ENCODE measurements at regions not wholly inside any gene's neighbourhood (a gene's known extent, or its start where the extent isn't known, plus 50 kb on each side); places are given as distances from the start of the nearest gene placed in this dataset.
"Not testable (repeated sequence)": the region's sequence is repeated elsewhere in the genome, so short reads cannot be mapped to it uniquely, and the experiment has no call there.

DNA sequence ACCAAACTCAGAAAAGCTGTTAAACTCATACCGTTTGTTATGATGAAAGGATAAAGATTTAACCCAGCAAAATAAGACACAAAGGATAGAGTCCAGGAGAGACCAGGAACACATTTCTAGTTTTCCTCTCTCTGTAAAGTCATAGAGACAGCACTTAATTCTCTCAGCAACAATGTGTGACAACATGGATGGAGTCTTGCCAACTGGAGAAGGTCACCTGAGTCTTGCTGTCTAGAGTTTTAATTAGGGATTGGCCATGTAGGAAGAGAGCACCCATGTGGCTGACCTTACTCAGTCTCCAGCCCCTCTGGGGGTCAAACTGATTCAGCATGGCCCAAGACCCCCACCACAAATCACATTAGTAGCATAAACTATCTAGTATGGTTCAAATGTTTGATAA lies 151.0 kb upstream of the ATF7IP start (continued):
- no peak for TF ChIP-seq EZH2 (IDR thresholded peaks at IDR 0.05; ENCODE audit: low read depth, unreplicated experiment)

DNA sequence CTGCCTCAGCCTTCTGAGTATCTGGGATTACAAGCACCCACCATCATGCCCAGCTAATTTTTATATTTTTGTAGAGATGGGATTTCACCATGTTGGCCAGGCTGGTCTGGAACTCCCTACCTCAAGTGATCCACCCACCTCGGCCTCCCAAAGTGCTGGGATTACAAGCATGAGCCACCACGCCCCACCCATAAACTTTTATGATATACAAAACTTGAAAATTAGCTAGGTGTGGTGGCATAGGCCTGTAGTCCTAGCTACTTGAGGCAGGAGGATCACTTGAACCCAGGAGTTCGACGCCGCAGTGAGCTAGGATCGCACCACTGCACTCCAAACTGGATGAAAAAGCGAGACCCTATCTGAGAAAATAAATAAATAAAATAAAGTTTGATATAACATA lies 149.5 kb upstream of the ATF7IP start:
- peaks cover 12% of the 10 kb centered on the region for H3K4me1 Mint-ChIP-seq
- H3K4me3 Mint-ChIP-seq; H3K9me2 ChIP-seq (ENCODE audit: insufficient read depth); H3K27ac ChIP-seq (ENCODE audit: low read depth); H3K36me3 ChIP-seq (ENCODE audit: insufficient read depth); H3K4me3 ChIP-seq; H2AFZ ChIP-seq; H3K36me3 Mint-ChIP-seq (ENCODE audit: low read depth); ATAC-seq; H3F3A ChIP-seq (replicated peaks; ENCODE audit: low read depth); H3K79me2 ChIP-seq (replicated peaks; ENCODE audit: insufficient read depth); H3K27me3 ChIP-seq (ENCODE audit: insufficient read depth); H3K27ac Mint-ChIP-seq; H3K9me3 Mint-ChIP-seq; DNase-seq (ENCODE audit: low spot score); H3K4me2 ChIP-seq; H3K27me3 Mint-ChIP-seq (ENCODE audit: insufficient read depth, low read depth, poor library complexity); H3K4me1 ChIP-seq (ENCODE audit: insufficient read depth); H4K20me1 ChIP-seq (replicated peaks; ENCODE audit: insufficient read depth): not testable (repeated sequence)

DNA sequence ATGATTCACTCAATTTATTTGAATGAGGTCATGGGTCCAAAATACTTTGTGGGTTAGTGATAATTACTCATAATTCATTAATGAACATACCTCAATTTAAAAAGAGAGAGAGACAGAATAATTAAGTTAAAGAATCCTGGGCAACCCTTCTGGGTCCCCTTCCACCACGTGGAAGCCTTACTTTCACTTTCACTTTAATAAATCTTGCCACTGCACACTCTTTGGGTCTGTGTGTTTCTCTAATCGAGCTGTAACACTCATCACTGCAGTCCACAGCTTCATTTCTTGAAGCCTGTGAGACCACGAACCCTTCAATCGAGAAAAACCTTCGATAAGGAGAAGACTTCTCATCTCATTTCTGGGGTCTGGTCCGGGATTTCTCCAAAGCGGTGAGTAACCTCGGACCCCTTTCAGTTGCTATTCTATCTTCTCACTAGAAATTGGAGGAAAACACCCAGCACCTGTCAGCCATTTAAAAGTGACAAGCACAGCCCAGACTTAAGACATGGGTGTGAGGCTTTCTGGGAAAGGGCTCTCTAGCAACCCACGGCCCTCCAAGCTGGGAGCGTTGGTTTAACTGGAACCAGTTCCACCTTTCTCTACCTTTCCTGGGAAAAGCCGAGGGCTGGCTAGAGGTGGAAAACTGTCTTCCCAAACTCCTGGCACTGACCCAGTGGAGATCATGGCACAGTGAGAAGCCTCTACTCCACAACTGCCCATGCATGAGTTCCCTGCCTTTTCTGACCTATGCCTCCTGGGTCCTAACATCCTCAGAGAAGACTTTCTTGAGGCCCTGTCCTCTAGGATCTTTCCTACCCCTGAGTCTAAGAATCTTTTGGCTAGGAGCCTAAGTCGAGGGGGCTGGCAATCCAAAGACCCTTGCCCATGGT lies 148.8 kb upstream of the ATF7IP start:
- Mint-ChIP-seq H3K27me3 (ENCODE audit: insufficient read depth, low read depth, poor library complexity) (no peaks in the 10 kb centered on the region), H3K9me3 (peaks cover 3% of the 10 kb centered on the region; the same call in 1 of the 3 replicates), H3K27ac (no peak overlapping the region), H3K36me3 (ENCODE audit: low read depth) (peaks cover 5% of the 10 kb centered on the region; the same call in 1 of the 3 replicates), H3K4me3 (no peak overlapping the region), H3K4me1 (peaks cover 12% of the 10 kb centered on the region)
- Histone ChIP-seq H3K27me3 (ENCODE audit: insufficient read depth) (no peaks in the 10 kb centered on the region), H3K4me3 (no peak overlapping the region), H3K9me2 (ENCODE audit: insufficient read depth) (0 out of 2 replicates have a peak, but pooled peaks cover 9% of the 10 kb centered on the region), H3K36me3 (ENCODE audit: insufficient read depth) (no peaks in the 10 kb centered on the region), H3F3A (replicated peaks; ENCODE audit: low read depth) (no peaks in the 10 kb centered on the region), H3K4me1 (ENCODE audit: insufficient read depth) (peaks cover 5% of the 10 kb centered on the region; the same call in 1 of the 2 replicates), H3K4me2 (no peak overlapping the region), H2AFZ (peak overlapping the region; percentile 95), H3K79me2 (replicated peaks; ENCODE audit: insufficient read depth) (no peaks in the 10 kb centered on the region), H4K20me1 (replicated peaks; ENCODE audit: insufficient read depth) (no peaks in the 10 kb centered on the region), H3K27ac (ENCODE audit: low read depth) (no peak overlapping the region)
- ATAC-seq (no peak), DNase-seq (ENCODE audit: low spot score) (no peak)
- TF ChIP-seq, protein P1, sequence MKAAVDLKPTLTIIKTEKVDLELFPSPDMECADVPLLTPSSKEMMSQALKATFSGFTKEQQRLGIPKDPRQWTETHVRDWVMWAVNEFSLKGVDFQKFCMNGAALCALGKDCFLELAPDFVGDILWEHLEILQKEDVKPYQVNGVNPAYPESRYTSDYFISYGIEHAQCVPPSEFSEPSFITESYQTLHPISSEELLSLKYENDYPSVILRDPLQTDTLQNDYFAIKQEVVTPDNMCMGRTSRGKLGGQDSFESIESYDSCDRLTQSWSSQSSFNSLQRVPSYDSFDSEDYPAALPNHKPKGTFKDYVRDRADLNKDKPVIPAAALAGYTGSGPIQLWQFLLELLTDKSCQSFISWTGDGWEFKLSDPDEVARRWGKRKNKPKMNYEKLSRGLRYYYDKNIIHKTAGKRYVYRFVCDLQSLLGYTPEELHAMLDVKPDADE (IDR thresholded peaks at IDR 0.05) = no peak
- TF ChIP-seq, protein P2, sequence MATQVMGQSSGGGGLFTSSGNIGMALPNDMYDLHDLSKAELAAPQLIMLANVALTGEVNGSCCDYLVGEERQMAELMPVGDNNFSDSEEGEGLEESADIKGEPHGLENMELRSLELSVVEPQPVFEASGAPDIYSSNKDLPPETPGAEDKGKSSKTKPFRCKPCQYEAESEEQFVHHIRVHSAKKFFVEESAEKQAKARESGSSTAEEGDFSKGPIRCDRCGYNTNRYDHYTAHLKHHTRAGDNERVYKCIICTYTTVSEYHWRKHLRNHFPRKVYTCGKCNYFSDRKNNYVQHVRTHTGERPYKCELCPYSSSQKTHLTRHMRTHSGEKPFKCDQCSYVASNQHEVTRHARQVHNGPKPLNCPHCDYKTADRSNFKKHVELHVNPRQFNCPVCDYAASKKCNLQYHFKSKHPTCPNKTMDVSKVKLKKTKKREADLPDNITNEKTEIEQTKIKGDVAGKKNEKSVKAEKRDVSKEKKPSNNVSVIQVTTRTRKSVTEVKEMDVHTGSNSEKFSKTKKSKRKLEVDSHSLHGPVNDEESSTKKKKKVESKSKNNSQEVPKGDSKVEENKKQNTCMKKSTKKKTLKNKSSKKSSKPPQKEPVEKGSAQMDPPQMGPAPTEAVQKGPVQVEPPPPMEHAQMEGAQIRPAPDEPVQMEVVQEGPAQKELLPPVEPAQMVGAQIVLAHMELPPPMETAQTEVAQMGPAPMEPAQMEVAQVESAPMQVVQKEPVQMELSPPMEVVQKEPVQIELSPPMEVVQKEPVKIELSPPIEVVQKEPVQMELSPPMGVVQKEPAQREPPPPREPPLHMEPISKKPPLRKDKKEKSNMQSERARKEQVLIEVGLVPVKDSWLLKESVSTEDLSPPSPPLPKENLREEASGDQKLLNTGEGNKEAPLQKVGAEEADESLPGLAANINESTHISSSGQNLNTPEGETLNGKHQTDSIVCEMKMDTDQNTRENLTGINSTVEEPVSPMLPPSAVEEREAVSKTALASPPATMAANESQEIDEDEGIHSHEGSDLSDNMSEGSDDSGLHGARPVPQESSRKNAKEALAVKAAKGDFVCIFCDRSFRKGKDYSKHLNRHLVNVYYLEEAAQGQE (IDR thresholded peaks at IDR 0.05; ENCODE audit: unreplicated experiment) = no peak
- TF ChIP-seq, protein P3, sequence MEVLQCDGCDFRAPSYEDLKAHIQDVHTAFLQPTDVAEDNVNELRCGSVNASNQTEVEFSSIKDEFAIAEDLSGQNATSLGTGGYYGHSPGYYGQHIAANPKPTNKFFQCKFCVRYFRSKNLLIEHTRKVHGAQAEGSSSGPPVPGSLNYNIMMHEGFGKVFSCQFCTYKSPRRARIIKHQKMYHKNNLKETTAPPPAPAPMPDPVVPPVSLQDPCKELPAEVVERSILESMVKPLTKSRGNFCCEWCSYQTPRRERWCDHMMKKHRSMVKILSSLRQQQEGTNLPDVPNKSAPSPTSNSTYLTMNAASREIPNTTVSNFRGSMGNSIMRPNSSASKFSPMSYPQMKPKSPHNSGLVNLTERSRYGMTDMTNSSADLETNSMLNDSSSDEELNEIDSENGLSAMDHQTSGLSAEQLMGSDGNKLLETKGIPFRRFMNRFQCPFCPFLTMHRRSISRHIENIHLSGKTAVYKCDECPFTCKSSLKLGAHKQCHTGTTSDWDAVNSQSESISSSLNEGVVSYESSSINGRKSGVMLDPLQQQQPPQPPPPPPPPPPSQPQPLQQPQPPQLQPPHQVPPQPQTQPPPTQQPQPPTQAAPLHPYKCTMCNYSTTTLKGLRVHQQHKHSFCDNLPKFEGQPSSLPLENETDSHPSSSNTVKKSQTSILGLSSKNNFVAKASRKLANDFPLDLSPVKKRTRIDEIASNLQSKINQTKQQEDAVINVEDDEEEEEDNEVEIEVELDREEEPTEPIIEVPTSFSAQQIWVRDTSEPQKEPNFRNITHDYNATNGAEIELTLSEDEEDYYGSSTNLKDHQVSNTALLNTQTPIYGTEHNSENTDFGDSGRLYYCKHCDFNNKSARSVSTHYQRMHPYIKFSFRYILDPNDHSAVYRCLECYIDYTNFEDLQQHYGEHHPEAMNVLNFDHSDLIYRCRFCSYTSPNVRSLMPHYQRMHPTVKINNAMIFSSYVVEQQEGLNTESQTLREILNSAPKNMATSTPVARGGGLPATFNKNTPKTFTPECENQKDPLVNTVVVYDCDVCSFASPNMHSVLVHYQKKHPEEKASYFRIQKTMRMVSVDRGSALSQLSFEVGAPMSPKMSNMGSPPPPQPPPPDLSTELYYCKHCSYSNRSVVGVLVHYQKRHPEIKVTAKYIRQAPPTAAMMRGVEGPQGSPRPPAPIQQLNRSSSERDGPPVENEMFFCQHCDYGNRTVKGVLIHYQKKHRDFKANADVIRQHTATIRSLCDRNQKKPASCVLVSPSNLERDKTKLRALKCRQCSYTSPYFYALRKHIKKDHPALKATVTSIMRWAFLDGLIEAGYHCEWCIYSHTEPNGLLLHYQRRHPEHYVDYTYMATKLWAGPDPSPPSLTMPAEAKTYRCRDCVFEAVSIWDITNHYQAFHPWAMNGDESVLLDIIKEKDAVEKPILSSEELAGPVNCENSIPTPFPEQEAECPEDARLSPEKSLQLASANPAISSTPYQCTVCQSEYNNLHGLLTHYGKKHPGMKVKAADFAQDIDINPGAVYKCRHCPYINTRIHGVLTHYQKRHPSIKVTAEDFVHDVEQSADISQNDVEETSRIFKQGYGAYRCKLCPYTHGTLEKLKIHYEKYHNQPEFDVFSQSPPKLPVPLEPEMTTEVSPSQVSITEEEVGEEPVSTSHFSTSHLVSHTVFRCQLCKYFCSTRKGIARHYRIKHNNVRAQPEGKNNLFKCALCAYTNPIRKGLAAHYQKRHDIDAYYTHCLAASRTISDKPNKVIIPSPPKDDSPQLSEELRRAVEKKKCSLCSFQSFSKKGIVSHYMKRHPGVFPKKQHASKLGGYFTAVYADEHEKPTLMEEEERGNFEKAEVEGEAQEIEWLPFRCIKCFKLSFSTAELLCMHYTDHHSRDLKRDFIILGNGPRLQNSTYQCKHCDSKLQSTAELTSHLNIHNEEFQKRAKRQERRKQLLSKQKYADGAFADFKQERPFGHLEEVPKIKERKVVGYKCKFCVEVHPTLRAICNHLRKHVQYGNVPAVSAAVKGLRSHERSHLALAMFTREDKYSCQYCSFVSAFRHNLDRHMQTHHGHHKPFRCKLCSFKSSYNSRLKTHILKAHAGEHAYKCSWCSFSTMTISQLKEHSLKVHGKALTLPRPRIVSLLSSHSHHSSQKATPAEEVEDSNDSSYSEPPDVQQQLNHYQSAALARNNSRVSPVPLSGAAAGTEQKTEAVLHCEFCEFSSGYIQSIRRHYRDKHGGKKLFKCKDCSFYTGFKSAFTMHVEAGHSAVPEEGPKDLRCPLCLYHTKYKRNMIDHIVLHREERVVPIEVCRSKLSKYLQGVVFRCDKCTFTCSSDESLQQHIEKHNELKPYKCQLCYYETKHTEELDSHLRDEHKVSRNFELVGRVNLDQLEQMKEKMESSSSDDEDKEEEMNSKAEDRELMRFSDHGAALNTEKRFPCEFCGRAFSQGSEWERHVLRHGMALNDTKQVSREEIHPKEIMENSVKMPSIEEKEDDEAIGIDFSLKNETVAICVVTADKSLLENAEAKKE (CRISPR knock-in tag; IDR thresholded peaks at IDR 0.05) = no peak
- TF ChIP-seq ZNF331 (CRISPR knock-in tag; IDR thresholded peaks at IDR 0.05; ENCODE audit: low read depth) = no peak
- TF ChIP-seq JUNB (IDR thresholded peaks at IDR 0.05; ENCODE audit: unreplicated experiment) = no peak

All from GM23338 (cell line).